HepG2 (cell line): ENCODE measurements at regions not wholly inside any gene's neighbourhood (a gene's known extent, or its start where the extent isn't known, plus 50 kb on each side); places are given as distances from the start of the nearest gene placed in this dataset.

Experiments
- ATAC-seq: fragments of 200-7000 bp; cut with Tn5 transposase; 3 replicates; pipeline ENCODE4 v1.9.1; 2020; ENCODE audit warnings: mild to moderate bottlenecking, moderate library complexity
- BruUV-seq: library from RNA; stranded (reverse); fragments of 400-500 nt; replicated peaks from 2 replicates; lab custom pipeline; 2021; lab: Mats Ljungman, UMichigan
- CTCF ChIA-PET: fragments of 300-600 bp; formaldehyde crosslinking; extraction: SDS; loops from one replicate; lab custom pipeline; 2021; ENCODE audit warnings: low total read pairs, inconsistent platforms, low intra/inter-chr PET ratio; lab: Yijun Ruan, JAX
- POLR2A ChIA-PET: fragments of 350-600 bp; sonication (Branson Sonifier 250); formaldehyde crosslinking; loops from one replicate; lab custom pipeline; 2020; ENCODE audit warnings: antibody characterized with exemption, inconsistent platforms; lab: Yijun Ruan, JAX
- DNase-seq: peaks from one replicate; pipeline ENCODE4 v3.0.0-alpha.2; 2015; ENCODE audit warnings: low spot score
- FAIRE-seq: peaks from 3 replicates; lab custom pipeline; 2011; peaks lifted over from hg19 to GRCh38; lab: Jason Lieb, UNC
- H2AFZ ChIP-seq: one replicate; pipeline ENCODE4 v1.6.1; 2011; ENCODE audit warnings: low read length, inconsistent platforms
- H3K27ac ChIP-seq: fragments of 300-600 bp; 3 replicates; pipeline ENCODE4 v1.8.0; 2011; ENCODE audit warnings: mixed run types, mild to moderate bottlenecking, mixed read lengths, low read length, inconsistent platforms; ENCODE audit not compliant: insufficient read depth; ENCODE audit errors: extremely low read length
- H3K27me3 ChIP-seq, 2 experiments: fragments of 200-600 bp in 1 of 2; 2 replicates in 1 of 2; 3 replicates in 1 of 2; pipeline versions ENCODE4 v1.6.0 to v1.8.0; 2011; ENCODE audit warnings: low read length in 2 of 2, mild to moderate bottlenecking in 2 of 2, moderate library complexity in 2 of 2, inconsistent platforms in 1 of 2; ENCODE audit not compliant: insufficient read depth in 2 of 2, control insufficient read depth in 1 of 2
- H3K36me3 ChIP-seq, 2 experiments: fragments of 200-600 bp in 1 of 2; replicated peaks in 1 of 2; 2 replicates in 1 of 2; 3 replicates in 1 of 2; pipeline versions ENCODE4 v1.5.1 to v1.8.0; 2011; ENCODE audit warnings: low read length in 2 of 2, inconsistent platforms in 1 of 2; ENCODE audit not compliant: insufficient read depth in 2 of 2, control insufficient read depth in 1 of 2
- H3K4me1 ChIP-seq: 2 replicates; pipeline ENCODE4 v1.5.1; 2012; ENCODE audit warnings: low read length, inconsistent platforms; ENCODE audit not compliant: insufficient read depth
- H3K4me2 ChIP-seq: 2 replicates; pipeline ENCODE4 v1.6.0; 2011; ENCODE audit warnings: low read depth, low read length, inconsistent platforms
- H3K4me3 ChIP-seq, 3 experiments: fragments of 200-600 bp in 1 of 3; sonication (generic), shearing (Covaris generic) in 1 of 3; replicated peaks in 1 of 3; 2 replicates each; pipeline ENCODE4 v1.5.1; 2011 to 2016; ENCODE audit warnings: low read length in 3 of 3, inconsistent platforms in 2 of 3, low read depth in 2 of 3, mild to moderate bottlenecking in 2 of 3, control low read depth in 1 of 3, mixed read lengths in 1 of 3; ENCODE audit not compliant: insufficient read depth in 1 of 3
- H3K79me2 ChIP-seq: one replicate; pipeline ENCODE4 v1.6.1; 2011; ENCODE audit warnings: low read length, inconsistent platforms; ENCODE audit not compliant: insufficient read depth
- H3K9ac ChIP-seq: 2 replicates; pipeline ENCODE4 v1.6.0; 2011; ENCODE audit warnings: mild to moderate bottlenecking, low read depth, low read length, inconsistent platforms; ENCODE audit not compliant: insufficient read depth
- H3K9me3 ChIP-seq: 2 replicates; pipeline ENCODE4 v1.5.1; 2012; ENCODE audit warnings: mild to moderate bottlenecking, low read length
- H4K20me1 ChIP-seq: 2 replicates; pipeline ENCODE4 v1.6.0; 2011; ENCODE audit warnings: inconsistent platforms, mild to moderate bottlenecking, low read length, moderate library complexity; ENCODE audit not compliant: insufficient read depth
- CENPX ChIP-seq: sonication (generic); formaldehyde crosslinking; IDR thresholded peaks from 2 replicates; pipeline ENCODE4 v1.9.0; 2021; ENCODE audit warnings: mild to moderate bottlenecking, missing genetic modification reagents, moderate library complexity
- FIP1L1 ChIP-seq: fragments of 200-400 bp; formaldehyde crosslinking; IDR thresholded peaks from 2 replicates; pipeline ENCODE4 v1.6.1; 2018; ENCODE audit warnings: low read depth, mild to moderate bottlenecking, low read length, moderate library complexity, borderline replicate concordance; ENCODE audit not compliant: insufficient read depth
- JUNB ChIP-seq: sonication (generic); formaldehyde crosslinking; IDR thresholded peaks from 2 replicates; pipeline ENCODE4 v1.8.0; 2022; ENCODE audit warnings: missing genetic modification reagents, mild to moderate bottlenecking, borderline replicate concordance
- MYC ChIP-seq: sonication (generic); formaldehyde crosslinking; IDR thresholded peaks from 2 replicates; pipeline ENCODE4 v1.9.0; 2021; ENCODE audit warnings: missing genetic modification reagents, borderline replicate concordance
- NFE2 ChIP-seq: sonication (generic); formaldehyde crosslinking; IDR thresholded peaks from 2 replicates; pipeline ENCODE4 v1.4.0; 2020; ENCODE audit warnings: missing genetic modification reagents
- PRMT3 ChIP-seq: sonication (generic); formaldehyde crosslinking; IDR thresholded peaks from 2 replicates; pipeline ENCODE4 v1.8.1; 2022; ENCODE audit warnings: low read depth, mild to moderate bottlenecking, moderate library complexity, missing genetic modification reagents, borderline replicate concordance
- YEATS2 ChIP-seq: sonication (generic); formaldehyde crosslinking; IDR thresholded peaks from 2 replicates; pipeline ENCODE4 v1.4.0; 2020; ENCODE audit warnings: missing genetic modification reagents, borderline replicate concordance
- ZNF24 ChIP-seq: fragments of 450-650 bp; IDR thresholded peaks from 2 replicates; pipeline ENCODE4 v1.6.1; 2017; ENCODE audit warnings: antibody characterized with exemption, mild to moderate bottlenecking
- ZNF432 ChIP-seq: sonication (generic); formaldehyde crosslinking; IDR thresholded peaks from 2 replicates; pipeline ENCODE4 v1.5.0; 2020; ENCODE audit warnings: missing genetic modification reagents, mild to moderate bottlenecking, borderline replicate concordance
- ZNF562 ChIP-seq: sonication (generic); formaldehyde crosslinking; IDR thresholded peaks from 2 replicates; pipeline ENCODE4 v1.8.0; 2022; ENCODE audit warnings: missing genetic modification reagents, borderline replicate concordance
- ZNF598 ChIP-seq: sonication (generic); formaldehyde crosslinking; IDR thresholded peaks from 2 replicates; pipeline ENCODE4 v1.5.1; 2020; ENCODE audit warnings: mild to moderate bottlenecking, missing genetic modification reagents, borderline replicate concordance
- in situ Hi-C: cut with HindIII; loops from 2 replicates; pipeline ENCODE4 v1.10.0; 2017; ENCODE audit warnings: low pct_unique_long_range_greater_than_20kb; ENCODE audit not compliant: extremely low pct_ligation_motif_present
- intact Hi-C: fragments of 100-400 bp; cut with micrococcal nuclease; formaldehyde crosslinking; loops from one replicate; pipeline ENCODE4 v1.10.0; 2022; ENCODE audit not compliant: unreplicated experiment
- TF ChIP-seq, protein P1 (sequence below): sonication (generic); formaldehyde crosslinking; IDR thresholded peaks from 2 replicates; pipeline ENCODE4 v1.4.0; 2020; ENCODE audit warnings: mild to moderate bottlenecking, missing genetic modification reagents
- TF ChIP-seq, protein P2 (sequence below): sonication (generic); formaldehyde crosslinking; conservative IDR thresholded peaks from 2 replicates; pipeline ENCODE4 v1.4.0; 2020; ENCODE audit warnings: mild to moderate bottlenecking, missing genetic modification reagents, moderate library complexity
- TF ChIP-seq, protein P3 (sequence below): sonication (generic); formaldehyde crosslinking; IDR thresholded peaks from 2 replicates; pipeline ENCODE4 v1.5.1; 2020; ENCODE audit warnings: missing genetic modification reagents, mild to moderate bottlenecking, borderline replicate concordance
- TF ChIP-seq, protein P4 (sequence below): sonication (generic); formaldehyde crosslinking; IDR thresholded peaks from 2 replicates; pipeline ENCODE4 v1.4.0; 2020; ENCODE audit warnings: missing genetic modification reagents

DNA sequence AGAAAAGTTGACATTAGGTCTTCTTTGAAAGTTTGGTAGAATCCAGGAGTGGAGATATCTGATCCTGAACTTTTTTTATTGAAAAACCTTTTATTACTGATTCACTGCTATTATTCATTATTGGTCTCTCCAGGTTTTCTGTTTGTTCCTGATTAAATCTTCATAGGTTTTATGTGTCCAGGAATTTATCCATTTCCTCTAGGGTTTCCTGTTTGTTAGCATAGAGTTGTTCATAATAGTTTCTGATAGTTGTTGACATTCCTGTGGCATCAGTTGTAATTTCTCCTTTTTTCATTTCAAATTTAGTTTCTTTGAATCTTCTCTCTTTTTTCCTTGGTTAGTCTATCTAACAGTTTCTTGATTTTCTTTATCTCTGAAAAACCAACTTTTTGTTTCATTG is 370.3 kb downstream of the SLC6A15 start:
- no peak for TF ChIP-seq JUNB
- TF ChIP-seq PRMT3 (CRISPR knock-in tag) = no peak
- TF ChIP-seq, protein P1, sequence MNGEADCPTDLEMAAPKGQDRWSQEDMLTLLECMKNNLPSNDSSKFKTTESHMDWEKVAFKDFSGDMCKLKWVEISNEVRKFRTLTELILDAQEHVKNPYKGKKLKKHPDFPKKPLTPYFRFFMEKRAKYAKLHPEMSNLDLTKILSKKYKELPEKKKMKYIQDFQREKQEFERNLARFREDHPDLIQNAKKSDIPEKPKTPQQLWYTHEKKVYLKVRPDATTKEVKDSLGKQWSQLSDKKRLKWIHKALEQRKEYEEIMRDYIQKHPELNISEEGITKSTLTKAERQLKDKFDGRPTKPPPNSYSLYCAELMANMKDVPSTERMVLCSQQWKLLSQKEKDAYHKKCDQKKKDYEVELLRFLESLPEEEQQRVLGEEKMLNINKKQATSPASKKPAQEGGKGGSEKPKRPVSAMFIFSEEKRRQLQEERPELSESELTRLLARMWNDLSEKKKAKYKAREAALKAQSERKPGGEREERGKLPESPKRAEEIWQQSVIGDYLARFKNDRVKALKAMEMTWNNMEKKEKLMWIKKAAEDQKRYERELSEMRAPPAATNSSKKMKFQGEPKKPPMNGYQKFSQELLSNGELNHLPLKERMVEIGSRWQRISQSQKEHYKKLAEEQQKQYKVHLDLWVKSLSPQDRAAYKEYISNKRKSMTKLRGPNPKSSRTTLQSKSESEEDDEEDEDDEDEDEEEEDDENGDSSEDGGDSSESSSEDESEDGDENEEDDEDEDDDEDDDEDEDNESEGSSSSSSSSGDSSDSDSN (CRISPR knock-in tag) = no peak
- no peak for TF ChIP-seq YEATS2 (CRISPR knock-in tag)
- TF ChIP-seq NFE2 (CRISPR knock-in tag) = no peak
- no peak for TF ChIP-seq MYC (CRISPR knock-in tag)
- TF ChIP-seq, protein P2, sequence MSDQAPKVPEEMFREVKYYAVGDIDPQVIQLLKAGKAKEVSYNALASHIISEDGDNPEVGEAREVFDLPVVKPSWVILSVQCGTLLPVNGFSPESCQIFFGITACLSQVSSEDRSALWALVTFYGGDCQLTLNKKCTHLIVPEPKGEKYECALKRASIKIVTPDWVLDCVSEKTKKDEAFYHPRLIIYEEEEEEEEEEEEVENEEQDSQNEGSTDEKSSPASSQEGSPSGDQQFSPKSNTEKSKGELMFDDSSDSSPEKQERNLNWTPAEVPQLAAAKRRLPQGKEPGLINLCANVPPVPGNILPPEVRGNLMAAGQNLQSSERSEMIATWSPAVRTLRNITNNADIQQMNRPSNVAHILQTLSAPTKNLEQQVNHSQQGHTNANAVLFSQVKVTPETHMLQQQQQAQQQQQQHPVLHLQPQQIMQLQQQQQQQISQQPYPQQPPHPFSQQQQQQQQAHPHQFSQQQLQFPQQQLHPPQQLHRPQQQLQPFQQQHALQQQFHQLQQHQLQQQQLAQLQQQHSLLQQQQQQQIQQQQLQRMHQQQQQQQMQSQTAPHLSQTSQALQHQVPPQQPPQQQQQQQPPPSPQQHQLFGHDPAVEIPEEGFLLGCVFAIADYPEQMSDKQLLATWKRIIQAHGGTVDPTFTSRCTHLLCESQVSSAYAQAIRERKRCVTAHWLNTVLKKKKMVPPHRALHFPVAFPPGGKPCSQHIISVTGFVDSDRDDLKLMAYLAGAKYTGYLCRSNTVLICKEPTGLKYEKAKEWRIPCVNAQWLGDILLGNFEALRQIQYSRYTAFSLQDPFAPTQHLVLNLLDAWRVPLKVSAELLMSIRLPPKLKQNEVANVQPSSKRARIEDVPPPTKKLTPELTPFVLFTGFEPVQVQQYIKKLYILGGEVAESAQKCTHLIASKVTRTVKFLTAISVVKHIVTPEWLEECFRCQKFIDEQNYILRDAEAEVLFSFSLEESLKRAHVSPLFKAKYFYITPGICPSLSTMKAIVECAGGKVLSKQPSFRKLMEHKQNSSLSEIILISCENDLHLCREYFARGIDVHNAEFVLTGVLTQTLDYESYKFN (CRISPR knock-in tag) = no peak
- no peak for TF ChIP-seq FIP1L1
- TF ChIP-seq, protein P3, sequence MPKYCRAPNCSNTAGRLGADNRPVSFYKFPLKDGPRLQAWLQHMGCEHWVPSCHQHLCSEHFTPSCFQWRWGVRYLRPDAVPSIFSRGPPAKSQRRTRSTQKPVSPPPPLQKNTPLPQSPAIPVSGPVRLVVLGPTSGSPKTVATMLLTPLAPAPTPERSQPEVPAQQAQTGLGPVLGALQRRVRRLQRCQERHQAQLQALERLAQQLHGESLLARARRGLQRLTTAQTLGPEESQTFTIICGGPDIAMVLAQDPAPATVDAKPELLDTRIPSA (CRISPR knock-in tag) = no peak
- TF ChIP-seq ZNF432 (CRISPR knock-in tag) = no peak
- TF ChIP-seq CENPX (CRISPR knock-in tag) = no peak
- no peak for TF ChIP-seq ZNF24
- TF ChIP-seq, protein P4, sequence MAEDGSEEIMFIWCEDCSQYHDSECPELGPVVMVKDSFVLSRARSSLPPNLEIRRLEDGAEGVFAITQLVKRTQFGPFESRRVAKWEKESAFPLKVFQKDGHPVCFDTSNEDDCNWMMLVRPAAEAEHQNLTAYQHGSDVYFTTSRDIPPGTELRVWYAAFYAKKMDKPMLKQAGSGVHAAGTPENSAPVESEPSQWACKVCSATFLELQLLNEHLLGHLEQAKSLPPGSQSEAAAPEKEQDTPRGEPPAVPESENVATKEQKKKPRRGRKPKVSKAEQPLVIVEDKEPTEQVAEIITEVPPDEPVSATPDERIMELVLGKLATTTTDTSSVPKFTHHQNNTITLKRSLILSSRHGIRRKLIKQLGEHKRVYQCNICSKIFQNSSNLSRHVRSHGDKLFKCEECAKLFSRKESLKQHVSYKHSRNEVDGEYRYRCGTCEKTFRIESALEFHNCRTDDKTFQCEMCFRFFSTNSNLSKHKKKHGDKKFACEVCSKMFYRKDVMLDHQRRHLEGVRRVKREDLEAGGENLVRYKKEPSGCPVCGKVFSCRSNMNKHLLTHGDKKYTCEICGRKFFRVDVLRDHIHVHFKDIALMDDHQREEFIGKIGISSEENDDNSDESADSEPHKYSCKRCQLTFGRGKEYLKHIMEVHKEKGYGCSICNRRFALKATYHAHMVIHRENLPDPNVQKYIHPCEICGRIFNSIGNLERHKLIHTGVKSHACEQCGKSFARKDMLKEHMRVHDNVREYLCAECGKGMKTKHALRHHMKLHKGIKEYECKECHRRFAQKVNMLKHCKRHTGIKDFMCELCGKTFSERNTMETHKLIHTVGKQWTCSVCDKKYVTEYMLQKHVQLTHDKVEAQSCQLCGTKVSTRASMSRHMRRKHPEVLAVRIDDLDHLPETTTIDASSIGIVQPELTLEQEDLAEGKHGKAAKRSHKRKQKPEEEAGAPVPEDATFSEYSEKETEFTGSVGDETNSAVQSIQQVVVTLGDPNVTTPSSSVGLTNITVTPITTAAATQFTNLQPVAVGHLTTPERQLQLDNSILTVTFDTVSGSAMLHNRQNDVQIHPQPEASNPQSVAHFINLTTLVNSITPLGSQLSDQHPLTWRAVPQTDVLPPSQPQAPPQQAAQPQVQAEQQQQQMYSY (CRISPR knock-in tag) = no peak
- no peak for TF ChIP-seq ZNF598
- TF ChIP-seq ZNF562 (CRISPR knock-in tag) = no peak
- TF ChIP-seq, all 625 proteins: peak for 0
- H4K20me1 ChIP-seq = no peaks in the 10 kb centered on the region
- DNase-seq (no peak), FAIRE-seq (no peak), ATAC-seq (no peak)
- BruUV-seq = no TSS peak
- H3K9me3 ChIP-seq = no peaks in the 10 kb centered on the region
- no peak overlapping the region for H3K4me2 ChIP-seq
- no peak overlapping the region for H3K27ac ChIP-seq
- no peak overlapping the region for H2AFZ ChIP-seq
- H3K79me2 ChIP-seq = no peaks in the 10 kb centered on the region
- H3K27me3 ChIP-seq = no peaks in the 10 kb centered on the region
- in situ Hi-C loops = no loop called here
- ChIA-PET POLR2A (no interaction called here), CTCF (no interaction called here)
- no peak overlapping the region for H3K9ac ChIP-seq
- H3K36me3 ChIP-seq = no peaks in the 10 kb centered on the region
- intact Hi-C loops = no loop called here
- no peak overlapping the region for H3K4me3 ChIP-seq
- no peaks in the 10 kb centered on the region for H3K4me1 ChIP-seq
